Calu3 (cell line): ENCODE measurements at regions not wholly inside any gene's neighbourhood (a gene's known extent, or its start where the extent isn't known, plus 50 kb on each side); places are given as distances from the start of the nearest gene placed in this dataset.

Source experiments
- BruUV-seq: library from RNA; stranded (reverse); fragments of 400-500 nt; replicated peaks from 2 replicates; lab custom pipeline; 2021; lab: Mats Ljungman, UMichigan
- CTCF ChIA-PET: fragments of 300-600 bp; sonication (Branson Sonifier 250); formaldehyde crosslinking; loops from one replicate; lab custom pipeline; 2022; ENCODE audit warnings: antibody characterized with exemption; lab: Charles Lee
- DNase-seq: peaks from one replicate; pipeline ENCODE4 v3.0.0; 2022
- H3K27ac Mint-ChIP-seq: one replicate; pipeline ENCODE4 v1.8.0; 2022; ENCODE audit warnings: mixed read lengths; ENCODE audit not compliant: unreplicated experiment
- H3K27me3 Mint-ChIP-seq: one replicate; pipeline ENCODE4 v1.8.0; 2022; ENCODE audit warnings: mixed read lengths; ENCODE audit not compliant: unreplicated experiment
- H3K36me3 Mint-ChIP-seq: one replicate; pipeline ENCODE4 v1.8.0; 2022; ENCODE audit warnings: mild to moderate bottlenecking, moderate library complexity, mixed read lengths; ENCODE audit not compliant: insufficient read depth, unreplicated experiment
- H3K4me1 Mint-ChIP-seq: one replicate; pipeline ENCODE4 v1.8.0; 2022; ENCODE audit warnings: mild to moderate bottlenecking, low read depth, mixed read lengths; ENCODE audit not compliant: unreplicated experiment
- H3K4me3 Mint-ChIP-seq: one replicate; pipeline ENCODE4 v1.8.0; 2022; ENCODE audit warnings: mild to moderate bottlenecking, low read depth, moderate library complexity, mixed read lengths; ENCODE audit not compliant: unreplicated experiment
- H3K9me3 Mint-ChIP-seq: one replicate; pipeline ENCODE4 v1.8.0; 2022; ENCODE audit warnings: low read depth, mixed read lengths; ENCODE audit not compliant: unreplicated experiment
- intact Hi-C: fragments of 100-400 bp; cut with micrococcal nuclease; formaldehyde crosslinking; loops from one replicate; pipeline ENCODE4 v1.10.0; 2022; ENCODE audit not compliant: unreplicated experiment
- TF ChIP-seq, protein P1 (sequence below): fragments of 200-600 bp; IDR thresholded peaks from one replicate; pipeline ENCODE4 v1.8.0; 2022; ENCODE audit warnings: antibody characterized with exemption; ENCODE audit not compliant: unreplicated experiment

DNA sequence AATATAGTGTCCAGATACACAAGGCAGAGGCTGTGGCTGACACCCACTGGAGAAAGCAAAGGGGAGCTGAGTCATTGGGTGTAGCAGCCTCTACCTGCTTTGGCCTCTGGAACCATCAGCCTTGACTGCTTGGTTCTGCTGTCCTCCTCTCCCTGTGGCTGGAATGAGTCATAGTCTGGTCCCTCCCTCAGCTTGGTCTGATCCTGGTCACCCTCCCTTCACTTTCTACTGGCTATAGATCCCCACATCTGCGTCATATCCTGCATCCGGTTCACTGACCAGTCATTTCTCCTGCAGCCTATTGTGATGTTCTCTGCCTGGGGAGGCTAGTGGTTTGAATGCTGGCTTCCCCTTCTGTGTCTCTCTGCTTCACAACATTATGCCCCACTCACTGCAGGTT is 372.8 kb upstream of the DAB1 start:
- TF ChIP-seq, protein P1, sequence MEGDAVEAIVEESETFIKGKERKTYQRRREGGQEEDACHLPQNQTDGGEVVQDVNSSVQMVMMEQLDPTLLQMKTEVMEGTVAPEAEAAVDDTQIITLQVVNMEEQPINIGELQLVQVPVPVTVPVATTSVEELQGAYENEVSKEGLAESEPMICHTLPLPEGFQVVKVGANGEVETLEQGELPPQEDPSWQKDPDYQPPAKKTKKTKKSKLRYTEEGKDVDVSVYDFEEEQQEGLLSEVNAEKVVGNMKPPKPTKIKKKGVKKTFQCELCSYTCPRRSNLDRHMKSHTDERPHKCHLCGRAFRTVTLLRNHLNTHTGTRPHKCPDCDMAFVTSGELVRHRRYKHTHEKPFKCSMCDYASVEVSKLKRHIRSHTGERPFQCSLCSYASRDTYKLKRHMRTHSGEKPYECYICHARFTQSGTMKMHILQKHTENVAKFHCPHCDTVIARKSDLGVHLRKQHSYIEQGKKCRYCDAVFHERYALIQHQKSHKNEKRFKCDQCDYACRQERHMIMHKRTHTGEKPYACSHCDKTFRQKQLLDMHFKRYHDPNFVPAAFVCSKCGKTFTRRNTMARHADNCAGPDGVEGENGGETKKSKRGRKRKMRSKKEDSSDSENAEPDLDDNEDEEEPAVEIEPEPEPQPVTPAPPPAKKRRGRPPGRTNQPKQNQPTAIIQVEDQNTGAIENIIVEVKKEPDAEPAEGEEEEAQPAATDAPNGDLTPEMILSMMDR = no peak
- H3K27ac Mint-ChIP-seq = no peak overlapping the region
- peaks cover 14% of the 10 kb centered on the region for H3K9me3 Mint-ChIP-seq
- H3K36me3 Mint-ChIP-seq = no peaks in the 10 kb centered on the region
- no TSS peak for BruUV-seq
- no peaks in the 10 kb centered on the region for H3K27me3 Mint-ChIP-seq
- CTCF ChIA-PET = no interaction called here
- no peaks in the 10 kb centered on the region for H3K4me1 Mint-ChIP-seq
- peak; percentile 3 for DNase-seq
- no peak overlapping the region for H3K4me3 Mint-ChIP-seq
- intact Hi-C loops = no loop called here

DNA sequence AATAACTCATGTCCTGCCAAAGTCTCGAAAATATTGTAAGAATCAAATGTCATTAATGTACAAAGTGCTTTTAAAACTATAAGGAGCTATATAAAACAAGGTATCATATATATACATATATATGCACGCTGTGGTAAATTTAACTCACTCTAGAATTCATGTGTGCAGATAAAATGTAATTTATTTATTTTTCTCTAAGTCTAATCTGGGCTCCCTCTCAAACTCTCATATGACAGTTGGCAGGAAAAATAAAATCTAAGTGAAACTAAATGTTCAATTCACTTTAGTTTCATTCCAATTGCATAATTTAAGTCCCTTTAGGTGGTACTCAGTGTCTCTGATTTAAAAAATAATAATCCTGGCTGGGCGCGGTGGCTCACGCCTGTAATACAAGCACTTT is 372.0 kb upstream of the DAB1 start:
- no peak overlapping the region for H3K4me3 Mint-ChIP-seq
- H3K36me3 Mint-ChIP-seq = no peaks in the 10 kb centered on the region
- no TSS peak for BruUV-seq
- intact Hi-C loops = no loop called here
- CTCF ChIA-PET = no interaction called here
- no peaks in the 10 kb centered on the region for H3K27me3 Mint-ChIP-seq
- no peak overlapping the region for H3K27ac Mint-ChIP-seq
- TF ChIP-seq, protein P1 = no peak
- H3K4me1 Mint-ChIP-seq = no peaks in the 10 kb centered on the region
- no peak for DNase-seq
- H3K9me3 Mint-ChIP-seq = peaks cover 11% of the 10 kb centered on the region

DNA sequence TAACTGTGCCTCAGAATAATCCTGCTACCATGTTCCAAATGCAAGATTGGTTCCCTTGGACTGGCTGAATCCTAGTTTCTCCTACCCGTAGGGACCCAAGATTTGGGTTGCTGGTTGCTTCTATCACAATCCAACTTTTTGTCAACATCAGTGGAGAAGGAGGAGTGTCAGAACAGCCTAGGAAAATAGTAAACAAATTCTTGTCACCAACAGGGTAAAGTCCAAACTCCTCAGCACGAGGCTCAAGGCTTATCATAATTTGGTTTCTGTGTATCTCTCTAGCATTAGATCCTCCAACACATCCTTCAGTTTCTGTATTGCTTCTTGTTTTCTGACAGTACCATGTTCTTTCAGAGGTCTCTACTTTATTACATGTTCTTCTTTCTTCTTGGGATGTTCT is 370.2 kb upstream of the DAB1 start:
- intact Hi-C loops = no loop called here
- TF ChIP-seq, protein P1 = no peak

DNA sequence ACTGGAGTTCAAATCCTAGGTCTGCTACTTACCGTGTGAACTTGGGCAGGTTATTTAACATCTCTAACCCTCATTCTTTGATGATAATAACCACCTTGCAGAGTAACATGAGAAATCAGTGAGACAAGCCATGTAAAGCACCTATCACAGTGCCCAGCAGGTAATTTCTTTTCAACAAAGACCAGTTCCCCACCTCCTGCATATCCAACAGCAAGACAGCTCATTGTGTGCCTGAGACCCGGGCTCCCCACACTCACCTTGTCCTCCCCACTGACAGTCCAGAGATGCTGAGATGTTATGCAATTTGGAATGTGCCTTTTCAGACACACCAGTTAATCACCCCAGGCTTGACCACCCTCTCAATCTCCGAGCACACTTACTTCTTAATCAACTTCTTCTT is 367.6 kb upstream of the DAB1 start:
- Mint-ChIP-seq H3K27ac (no peak overlapping the region), H3K36me3 (no peaks in the 10 kb centered on the region), H3K27me3 (no peaks in the 10 kb centered on the region), H3K4me1 (no peaks in the 10 kb centered on the region), H3K4me3 (no peak overlapping the region), H3K9me3 (peaks cover 7% of the 10 kb centered on the region)
- no peak for DNase-seq
- CTCF ChIA-PET = interaction anchor here (0.6 kb wide), 1 partner anchor 941 kb away, joined by 3 read pairs; no protein-coding TSS in a partner anchor
- BruUV-seq = no TSS peak
- TF ChIP-seq, protein P1 = no peak
- intact Hi-C loops = no loop called here

More for the DNA sequence above, 370.2 kb upstream of the DAB1 start:
- Mint-ChIP-seq H3K36me3 (no peaks in the 10 kb centered on the region), H3K27me3 (no peaks in the 10 kb centered on the region), H3K4me1 (no peaks in the 10 kb centered on the region), H3K27ac (no peak overlapping the region), H3K9me3 (peaks cover 11% of the 10 kb centered on the region), H3K4me3 (no peak overlapping the region)
- CTCF ChIA-PET = no interaction called here
- BruUV-seq = no TSS peak
- DNase-seq = no peak
